ENCODE measurements at regions not wholly inside any gene's neighbourhood (a gene's known extent, or its start where the extent isn't known, plus 50 kb on each side); places are given as distances from the start of the nearest gene placed in this dataset.

DNA sequence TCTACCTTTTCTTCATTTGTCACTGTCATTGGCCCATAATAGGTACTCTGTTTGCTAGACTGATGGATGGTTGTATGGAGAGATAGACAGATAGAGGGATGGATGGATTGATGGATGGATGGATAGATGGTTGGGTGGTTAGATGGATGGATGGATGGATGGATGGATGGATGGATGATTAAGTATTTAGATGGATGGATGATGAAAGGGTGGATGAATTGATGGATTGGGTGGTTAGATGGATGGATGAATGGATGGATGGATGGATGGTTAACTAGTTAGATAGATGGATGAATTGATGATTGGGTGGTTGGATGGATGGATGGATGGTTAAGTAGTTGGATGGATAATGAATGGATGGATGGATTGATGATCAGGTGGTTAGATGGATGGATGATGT, 334.7 kb upstream of the AUTS2 start:
- no peak for DNase-seq (ENCODE audit: low spot score)
- Histone ChIP-seq H3K27ac (ENCODE audit: low read depth in 1 of 2, low read length in 2 of 2) (no peak overlapping the region), H3K36me3 (ENCODE audit: control insufficient read depth in 4 of 4, insufficient read depth in 3 of 4, low read depth in 1 of 4, low read length in 3 of 4) (no peaks in the 10 kb centered on the region), H3K4me1 (ENCODE audit: control insufficient read depth in 4 of 4, insufficient read depth in 4 of 4, low read length in 3 of 4) (no peaks in the 10 kb centered on the region), H3K27me3 (ENCODE audit: control insufficient read depth in 4 of 4, insufficient read depth in 4 of 4, low read length in 3 of 4) (no peaks in the 10 kb centered on the region), H3K9ac (ENCODE audit: low read depth in 1 of 2, low read length in 2 of 2) (no peak overlapping the region), H3K4me3 (ENCODE audit: low read depth in 1 of 3, low read length in 3 of 3) (no peak overlapping the region), H3K9me3 (ENCODE audit: control insufficient read depth in 4 of 4, low read length in 3 of 4) (no peaks in the 10 kb centered on the region)
- TF ChIP-seq TAF1 (conservative IDR thresholded peaks at IDR 0.05), result no peak

DNA sequence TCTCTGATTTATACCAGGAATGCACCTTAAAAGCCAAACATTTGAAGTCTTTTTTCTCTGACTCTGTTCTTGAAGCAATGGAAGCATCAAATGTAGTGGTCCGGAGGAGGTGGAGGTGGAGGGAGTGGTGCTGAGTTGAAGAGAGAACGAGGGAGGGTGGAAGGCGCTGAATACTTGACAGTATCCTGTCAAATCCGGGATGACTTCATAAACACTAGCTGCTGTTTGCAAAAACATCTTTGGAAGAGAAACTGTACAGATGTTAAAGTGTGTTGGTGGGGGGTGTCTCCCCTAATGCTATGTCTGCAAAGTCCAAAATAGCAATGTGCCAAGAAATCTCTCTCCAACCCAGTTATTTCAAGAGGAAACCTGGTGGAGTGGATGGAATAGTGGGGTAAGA, 328.5 kb upstream of the AUTS2 start:
- no peaks in the 10 kb centered on the region for H3K36me3 ChIP-seq (ENCODE audit: control insufficient read depth in 4 of 4, insufficient read depth in 3 of 4, low read depth in 1 of 4, low read length in 3 of 4)
- TF ChIP-seq NR2F2 (IDR thresholded peaks at IDR 0.05) (no peak), HNF4G (IDR thresholded peaks at IDR 0.05) (no peak), YY1 (IDR thresholded peaks at IDR 0.05) (no peak), EGR1 (IDR thresholded peaks at IDR 0.05; ENCODE audit: low read depth in 2 of 2) (no peak), RAD21 (IDR thresholded peaks at IDR 0.05) (no peak)
- TF ChIP-seq, protein P1, sequence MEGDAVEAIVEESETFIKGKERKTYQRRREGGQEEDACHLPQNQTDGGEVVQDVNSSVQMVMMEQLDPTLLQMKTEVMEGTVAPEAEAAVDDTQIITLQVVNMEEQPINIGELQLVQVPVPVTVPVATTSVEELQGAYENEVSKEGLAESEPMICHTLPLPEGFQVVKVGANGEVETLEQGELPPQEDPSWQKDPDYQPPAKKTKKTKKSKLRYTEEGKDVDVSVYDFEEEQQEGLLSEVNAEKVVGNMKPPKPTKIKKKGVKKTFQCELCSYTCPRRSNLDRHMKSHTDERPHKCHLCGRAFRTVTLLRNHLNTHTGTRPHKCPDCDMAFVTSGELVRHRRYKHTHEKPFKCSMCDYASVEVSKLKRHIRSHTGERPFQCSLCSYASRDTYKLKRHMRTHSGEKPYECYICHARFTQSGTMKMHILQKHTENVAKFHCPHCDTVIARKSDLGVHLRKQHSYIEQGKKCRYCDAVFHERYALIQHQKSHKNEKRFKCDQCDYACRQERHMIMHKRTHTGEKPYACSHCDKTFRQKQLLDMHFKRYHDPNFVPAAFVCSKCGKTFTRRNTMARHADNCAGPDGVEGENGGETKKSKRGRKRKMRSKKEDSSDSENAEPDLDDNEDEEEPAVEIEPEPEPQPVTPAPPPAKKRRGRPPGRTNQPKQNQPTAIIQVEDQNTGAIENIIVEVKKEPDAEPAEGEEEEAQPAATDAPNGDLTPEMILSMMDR (IDR thresholded peaks at IDR 0.05; ENCODE audit: low read depth, low read length, missing input control), result no peak
- TF ChIP-seq, protein P2, sequence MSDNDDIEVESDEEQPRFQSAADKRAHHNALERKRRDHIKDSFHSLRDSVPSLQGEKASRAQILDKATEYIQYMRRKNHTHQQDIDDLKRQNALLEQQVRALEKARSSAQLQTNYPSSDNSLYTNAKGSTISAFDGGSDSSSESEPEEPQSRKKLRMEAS (IDR thresholded peaks at IDR 0.05), result no peak
- TF ChIP-seq, protein P3, sequence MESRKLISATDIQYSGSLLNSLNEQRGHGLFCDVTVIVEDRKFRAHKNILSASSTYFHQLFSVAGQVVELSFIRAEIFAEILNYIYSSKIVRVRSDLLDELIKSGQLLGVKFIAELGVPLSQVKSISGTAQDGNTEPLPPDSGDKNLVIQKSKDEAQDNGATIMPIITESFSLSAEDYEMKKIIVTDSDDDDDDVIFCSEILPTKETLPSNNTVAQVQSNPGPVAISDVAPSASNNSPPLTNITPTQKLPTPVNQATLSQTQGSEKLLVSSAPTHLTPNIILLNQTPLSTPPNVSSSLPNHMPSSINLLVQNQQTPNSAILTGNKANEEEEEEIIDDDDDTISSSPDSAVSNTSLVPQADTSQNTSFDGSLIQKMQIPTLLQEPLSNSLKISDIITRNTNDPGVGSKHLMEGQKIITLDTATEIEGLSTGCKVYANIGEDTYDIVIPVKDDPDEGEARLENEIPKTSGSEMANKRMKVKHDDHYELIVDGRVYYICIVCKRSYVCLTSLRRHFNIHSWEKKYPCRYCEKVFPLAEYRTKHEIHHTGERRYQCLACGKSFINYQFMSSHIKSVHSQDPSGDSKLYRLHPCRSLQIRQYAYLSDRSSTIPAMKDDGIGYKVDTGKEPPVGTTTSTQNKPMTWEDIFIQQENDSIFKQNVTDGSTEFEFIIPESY (IDR thresholded peaks at IDR 0.05), result no peak
- no peak for DNase-seq (ENCODE audit: low spot score)
- H3K9ac ChIP-seq (ENCODE audit: low read depth in 1 of 2, low read length in 2 of 2), result no peak overlapping the region
- no peak overlapping the region for H3K27ac ChIP-seq (ENCODE audit: low read depth in 1 of 2, low read length in 2 of 2)
- no peaks in the 10 kb centered on the region for H3K27me3 ChIP-seq (ENCODE audit: control insufficient read depth in 4 of 4, insufficient read depth in 4 of 4, low read length in 3 of 4)
- peaks cover 0 to 5% (median 3%) of the 10 kb centered on the region in 4 donors for H3K9me3 ChIP-seq (ENCODE audit: control insufficient read depth in 4 of 4, low read length in 3 of 4)
- H3K4me3 ChIP-seq (ENCODE audit: low read depth in 1 of 3, low read length in 3 of 3), result no peak overlapping the region
- WGBS, result 74% methylated on average over 4 of the region's 4 CpGs
- no peaks in the 10 kb centered on the region for H3K4me1 ChIP-seq (ENCODE audit: control insufficient read depth in 4 of 4, insufficient read depth in 4 of 4, low read length in 3 of 4)

DNA sequence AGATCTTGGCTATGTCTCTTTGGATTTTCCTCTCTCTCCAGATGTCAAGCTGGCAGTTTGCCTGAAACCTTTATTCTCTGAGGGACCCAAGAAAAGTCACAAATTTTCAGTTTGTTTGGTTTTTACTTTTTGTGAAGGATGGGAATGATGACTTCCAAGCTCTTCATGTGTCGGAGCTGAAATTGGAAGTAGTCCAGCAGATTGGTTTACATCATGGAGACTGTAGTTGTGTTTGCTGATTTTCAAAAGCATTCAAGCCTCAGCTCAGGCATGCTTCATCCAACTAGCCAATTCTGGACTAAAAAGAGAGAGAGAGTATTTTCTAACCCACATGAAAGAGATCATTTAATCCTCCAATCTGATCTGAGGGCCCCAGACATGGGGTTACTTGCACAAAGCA, 326.2 kb upstream of the AUTS2 start:
- H3K9me3 ChIP-seq (ENCODE audit: control insufficient read depth in 4 of 4, low read length in 3 of 4), result peaks cover 0 to 5% (median 3%) of the 10 kb centered on the region in 4 donors
- WGBS, result 87% methylated on average over 1 of the region's 1 CpG
- no peaks in the 10 kb centered on the region for H3K4me1 ChIP-seq (ENCODE audit: control insufficient read depth in 4 of 4, insufficient read depth in 4 of 4, low read length in 3 of 4)
- no peak overlapping the region for H3K4me3 ChIP-seq (ENCODE audit: low read depth in 1 of 3, low read length in 3 of 3)
- no peaks in the 10 kb centered on the region for H3K36me3 ChIP-seq (ENCODE audit: control insufficient read depth in 4 of 4, insufficient read depth in 3 of 4, low read depth in 1 of 4, low read length in 3 of 4)
- no peak overlapping the region for H3K9ac ChIP-seq (ENCODE audit: low read depth in 1 of 2, low read length in 2 of 2)
- DNase-seq (ENCODE audit: low spot score), result no peak
- H3K27ac ChIP-seq (ENCODE audit: low read depth in 1 of 2, low read length in 2 of 2), result no peak overlapping the region
- no peak for TF ChIP-seq RXRA (IDR thresholded peaks at IDR 0.05)
- TF ChIP-seq FOXA2 (IDR thresholded peaks at IDR 0.05), result no peak
- TF ChIP-seq HNF4A (conservative IDR thresholded peaks at IDR 0.05), result no peak
- TF ChIP-seq, protein P3 (IDR thresholded peaks at IDR 0.05), result no peak
- no peak for TF ChIP-seq EGR1 (IDR thresholded peaks at IDR 0.05; ENCODE audit: low read depth in 2 of 2)
- TF ChIP-seq, protein P4, sequence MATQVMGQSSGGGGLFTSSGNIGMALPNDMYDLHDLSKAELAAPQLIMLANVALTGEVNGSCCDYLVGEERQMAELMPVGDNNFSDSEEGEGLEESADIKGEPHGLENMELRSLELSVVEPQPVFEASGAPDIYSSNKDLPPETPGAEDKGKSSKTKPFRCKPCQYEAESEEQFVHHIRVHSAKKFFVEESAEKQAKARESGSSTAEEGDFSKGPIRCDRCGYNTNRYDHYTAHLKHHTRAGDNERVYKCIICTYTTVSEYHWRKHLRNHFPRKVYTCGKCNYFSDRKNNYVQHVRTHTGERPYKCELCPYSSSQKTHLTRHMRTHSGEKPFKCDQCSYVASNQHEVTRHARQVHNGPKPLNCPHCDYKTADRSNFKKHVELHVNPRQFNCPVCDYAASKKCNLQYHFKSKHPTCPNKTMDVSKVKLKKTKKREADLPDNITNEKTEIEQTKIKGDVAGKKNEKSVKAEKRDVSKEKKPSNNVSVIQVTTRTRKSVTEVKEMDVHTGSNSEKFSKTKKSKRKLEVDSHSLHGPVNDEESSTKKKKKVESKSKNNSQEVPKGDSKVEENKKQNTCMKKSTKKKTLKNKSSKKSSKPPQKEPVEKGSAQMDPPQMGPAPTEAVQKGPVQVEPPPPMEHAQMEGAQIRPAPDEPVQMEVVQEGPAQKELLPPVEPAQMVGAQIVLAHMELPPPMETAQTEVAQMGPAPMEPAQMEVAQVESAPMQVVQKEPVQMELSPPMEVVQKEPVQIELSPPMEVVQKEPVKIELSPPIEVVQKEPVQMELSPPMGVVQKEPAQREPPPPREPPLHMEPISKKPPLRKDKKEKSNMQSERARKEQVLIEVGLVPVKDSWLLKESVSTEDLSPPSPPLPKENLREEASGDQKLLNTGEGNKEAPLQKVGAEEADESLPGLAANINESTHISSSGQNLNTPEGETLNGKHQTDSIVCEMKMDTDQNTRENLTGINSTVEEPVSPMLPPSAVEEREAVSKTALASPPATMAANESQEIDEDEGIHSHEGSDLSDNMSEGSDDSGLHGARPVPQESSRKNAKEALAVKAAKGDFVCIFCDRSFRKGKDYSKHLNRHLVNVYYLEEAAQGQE (IDR thresholded peaks at IDR 0.05), result no peak
- TF ChIP-seq SP1 (IDR thresholded peaks at IDR 0.05), result no peak
- TF ChIP-seq, protein P5, sequence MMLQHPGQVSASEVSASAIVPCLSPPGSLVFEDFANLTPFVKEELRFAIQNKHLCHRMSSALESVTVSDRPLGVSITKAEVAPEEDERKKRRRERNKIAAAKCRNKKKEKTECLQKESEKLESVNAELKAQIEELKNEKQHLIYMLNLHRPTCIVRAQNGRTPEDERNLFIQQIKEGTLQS (IDR thresholded peaks at IDR 0.05), result no peak
- no peak for TF ChIP-seq NR2F2 (IDR thresholded peaks at IDR 0.05)
- TF ChIP-seq FOXA1 (IDR thresholded peaks at IDR 0.05), result no peak
- H3K27me3 ChIP-seq (ENCODE audit: control insufficient read depth in 4 of 4, insufficient read depth in 4 of 4, low read length in 3 of 4), result no peaks in the 10 kb centered on the region
